ENCODE measurements at regions not wholly inside any gene's neighbourhood (a gene's known extent, or its start where the extent isn't known, plus 50 kb on each side); places are given as distances from the start of the nearest gene placed in this dataset.

DNA sequence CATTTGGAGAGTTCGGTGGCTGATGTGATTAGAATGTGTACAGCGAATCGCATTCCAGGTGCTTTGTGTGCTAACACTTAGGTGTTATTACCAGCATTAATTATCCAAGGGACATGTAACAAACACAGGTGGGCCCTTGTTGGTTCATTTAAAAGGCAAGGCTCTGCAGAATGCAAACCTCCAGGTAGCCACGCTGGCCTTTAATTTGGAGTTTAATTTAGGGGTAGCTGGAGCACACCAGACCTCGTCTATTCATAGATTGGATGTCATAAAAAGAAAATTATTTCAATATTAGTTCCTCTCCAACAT lies 191.1 kb downstream of the MAT2B start:
- Histone ChIP-seq H3K4me3 (ENCODE audit: low read depth, low read length) (no peak overlapping the region), H3K36me3 (ENCODE audit: control insufficient read depth, insufficient read depth, low read length) (no peaks in the 10 kb centered on the region)

DNA sequence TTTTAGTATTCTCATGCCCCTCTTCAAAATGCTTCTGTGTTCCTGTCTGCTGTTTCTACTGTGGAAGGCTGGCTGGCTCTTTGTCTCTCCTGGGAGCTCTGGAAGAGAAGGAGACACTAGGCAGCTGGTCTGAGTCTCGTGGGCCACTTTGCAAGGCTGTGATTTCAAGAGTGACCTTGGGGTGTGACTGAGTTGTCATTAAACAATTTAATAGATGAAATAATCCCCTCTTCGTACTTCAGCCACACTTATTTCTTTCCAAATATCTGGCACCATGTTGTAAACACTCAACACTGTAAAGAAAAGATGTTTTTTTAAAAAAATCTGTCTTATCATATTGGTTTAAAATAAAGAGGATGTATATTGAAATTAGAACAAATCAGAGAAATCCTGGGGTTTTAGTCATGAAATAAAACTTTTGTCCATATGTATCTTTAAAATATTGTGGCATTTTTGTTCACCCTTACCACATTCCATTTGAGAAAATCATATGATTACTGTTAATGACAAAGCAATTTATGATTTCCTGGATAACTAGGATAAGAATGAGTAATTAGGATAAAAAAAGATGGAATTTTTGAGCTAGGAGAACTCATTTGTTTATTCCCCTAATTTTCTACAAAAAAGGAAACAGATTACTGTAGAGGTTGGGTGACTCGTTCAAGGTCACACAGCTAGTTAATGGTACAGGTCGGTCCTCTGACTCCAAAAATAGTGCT lies 200.8 kb downstream of the MAT2B start:
- Histone ChIP-seq H3K4me1 (ENCODE audit: control insufficient read depth, insufficient read depth, low read length) (no peaks in the 10 kb centered on the region), H3K4me3 (ENCODE audit: low read depth, low read length) (no peak overlapping the region), H3K27ac (ENCODE audit: low read depth, low read length) (no peak overlapping the region), H3K27me3 (ENCODE audit: control insufficient read depth, insufficient read depth, low read length) (no peaks in the 10 kb centered on the region), H3K36me3 (ENCODE audit: control insufficient read depth, insufficient read depth, low read length) (no peaks in the 10 kb centered on the region), H3K9ac (ENCODE audit: low read length) (no peak overlapping the region), H3K9me3 (ENCODE audit: control insufficient read depth, insufficient read depth, low read depth, low read length) (no peaks in the 10 kb centered on the region)

More for the DNA sequence above, 191.1 kb downstream of the MAT2B start:
- no peak overlapping the region for H3K9ac ChIP-seq (ENCODE audit: low read length)
- no peaks in the 10 kb centered on the region for H3K27me3 ChIP-seq (ENCODE audit: control insufficient read depth, insufficient read depth, low read length)
- no peak overlapping the region for H3K27ac ChIP-seq (ENCODE audit: low read depth, low read length)
- H3K4me1 ChIP-seq (ENCODE audit: control insufficient read depth, insufficient read depth, low read length): no peaks in the 10 kb centered on the region
- H3K9me3 ChIP-seq (ENCODE audit: control insufficient read depth, insufficient read depth, low read depth, low read length): no peaks in the 10 kb centered on the region

DNA sequence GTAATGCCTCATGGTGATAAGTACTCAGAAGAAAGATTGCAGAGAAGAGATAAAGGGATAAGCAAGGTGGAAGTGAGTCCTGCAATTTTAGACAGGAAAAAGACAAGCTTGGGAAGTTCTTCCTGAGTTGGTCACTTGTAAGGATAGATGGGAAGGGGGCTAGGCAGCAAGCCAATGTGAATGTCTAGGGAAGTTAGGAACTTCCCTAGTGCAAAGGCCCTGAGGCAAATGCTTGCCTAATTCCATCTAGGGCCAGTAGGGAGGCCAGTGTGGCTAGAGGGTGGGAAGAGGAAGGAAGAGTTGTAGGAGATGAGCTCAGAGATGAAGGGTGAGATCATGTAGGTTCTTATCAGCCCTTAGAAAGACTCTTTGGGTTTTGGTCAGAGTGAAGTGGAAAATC lies 206.6 kb downstream of the MAT2B start:
- Histone ChIP-seq H3K4me1 (ENCODE audit: control insufficient read depth, insufficient read depth, low read length) (no peaks in the 10 kb centered on the region), H3K36me3 (ENCODE audit: control insufficient read depth, insufficient read depth, low read length) (no peaks in the 10 kb centered on the region), H3K4me3 (ENCODE audit: low read depth, low read length) (no peak overlapping the region), H3K27me3 (ENCODE audit: control insufficient read depth, insufficient read depth, low read length) (no peaks in the 10 kb centered on the region), H3K9me3 (ENCODE audit: control insufficient read depth, insufficient read depth, low read depth, low read length) (no peaks in the 10 kb centered on the region), H3K27ac (ENCODE audit: low read depth, low read length) (no peak overlapping the region), H3K9ac (ENCODE audit: low read length) (no peak overlapping the region)

DNA sequence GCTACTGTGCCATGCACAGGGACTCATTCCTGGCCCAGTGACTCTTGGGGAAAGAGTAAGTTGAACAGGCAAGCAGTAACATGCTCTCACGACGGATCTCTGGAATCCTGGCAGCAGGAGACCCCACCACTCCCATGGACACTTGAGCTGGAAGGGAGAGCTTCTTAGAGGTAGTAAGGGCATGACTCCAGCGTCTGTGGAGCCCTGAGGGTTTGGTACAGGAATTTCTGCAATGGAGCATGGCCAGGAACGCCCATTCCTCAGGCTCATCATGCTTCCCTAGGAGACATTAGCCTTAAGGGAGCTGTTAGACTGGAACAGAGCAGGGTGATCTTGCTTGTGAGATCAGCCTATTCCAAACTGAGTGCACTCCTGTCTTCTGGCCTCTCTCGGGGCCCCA lies 212.9 kb downstream of the MAT2B start:
- Histone ChIP-seq H3K27me3 (ENCODE audit: control insufficient read depth, insufficient read depth, low read length) (no peaks in the 10 kb centered on the region), H3K4me1 (ENCODE audit: control insufficient read depth, insufficient read depth, low read length) (no peaks in the 10 kb centered on the region), H3K4me3 (ENCODE audit: low read depth, low read length) (no peak overlapping the region), H3K9ac (ENCODE audit: low read length) (no peak overlapping the region), H3K27ac (ENCODE audit: low read depth, low read length) (no peak overlapping the region), H3K9me3 (ENCODE audit: control insufficient read depth, insufficient read depth, low read depth, low read length) (no peaks in the 10 kb centered on the region), H3K36me3 (ENCODE audit: control insufficient read depth, insufficient read depth, low read length) (no peaks in the 10 kb centered on the region)

DNA sequence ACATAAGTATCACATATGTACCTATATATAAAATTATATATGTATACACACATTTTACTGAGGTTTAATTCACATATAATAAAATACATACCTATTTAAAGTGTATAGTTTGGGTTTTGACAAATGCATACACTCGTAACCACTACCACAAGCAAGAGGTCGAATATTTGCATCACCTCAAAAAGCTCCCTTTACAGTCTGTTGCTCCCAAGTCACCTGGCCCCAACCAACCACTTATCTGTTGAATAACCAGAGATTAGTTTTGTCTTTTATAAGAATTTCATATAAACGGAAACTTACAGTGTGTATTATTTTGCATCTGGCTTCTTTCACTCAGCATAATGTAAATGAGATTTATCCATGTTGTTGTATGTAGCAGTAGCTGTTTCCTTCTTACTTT lies 218.9 kb downstream of the MAT2B start:
- H3K9me3 ChIP-seq (ENCODE audit: control insufficient read depth, insufficient read depth, low read depth, low read length): no peaks in the 10 kb centered on the region
- H3K4me3 ChIP-seq (ENCODE audit: low read depth, low read length): no peak overlapping the region
- H3K27ac ChIP-seq (ENCODE audit: low read depth, low read length): no peak overlapping the region
- no peak overlapping the region for H3K9ac ChIP-seq (ENCODE audit: low read length)
- no peaks in the 10 kb centered on the region for H3K4me1 ChIP-seq (ENCODE audit: control insufficient read depth, insufficient read depth, low read length)
- no peaks in the 10 kb centered on the region for H3K36me3 ChIP-seq (ENCODE audit: control insufficient read depth, insufficient read depth, low read length)
- H3K27me3 ChIP-seq (ENCODE audit: control insufficient read depth, insufficient read depth, low read length): no peaks in the 10 kb centered on the region

DNA sequence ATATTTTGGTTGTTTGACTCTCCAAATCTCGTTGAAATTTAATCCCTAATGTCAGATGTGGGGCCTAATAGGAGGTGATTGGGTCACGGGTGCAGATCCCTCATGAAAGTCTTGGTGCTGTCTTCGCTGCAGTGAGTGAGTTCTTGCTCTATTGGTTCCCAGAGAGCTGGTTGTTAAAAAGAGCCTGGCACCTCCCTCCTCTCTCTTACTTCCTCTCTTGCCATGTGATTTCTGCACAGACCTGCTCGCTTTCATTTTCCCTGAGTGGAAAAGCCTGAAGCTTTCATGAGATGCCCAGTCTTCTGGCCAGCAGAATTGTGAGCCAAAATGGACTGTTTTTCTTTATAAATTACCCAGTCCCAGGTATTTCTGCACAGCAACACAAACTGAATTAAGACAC lies 221.6 kb downstream of the MAT2B start:
- Histone ChIP-seq H3K27ac (ENCODE audit: low read depth, low read length) (no peak overlapping the region), H3K9ac (ENCODE audit: low read length) (no peak overlapping the region), H3K4me3 (ENCODE audit: low read depth, low read length) (no peak overlapping the region), H3K4me1 (ENCODE audit: control insufficient read depth, insufficient read depth, low read length) (no peaks in the 10 kb centered on the region), H3K36me3 (ENCODE audit: control insufficient read depth, insufficient read depth, low read length) (no peaks in the 10 kb centered on the region), H3K27me3 (ENCODE audit: control insufficient read depth, insufficient read depth, low read length) (no peaks in the 10 kb centered on the region), H3K9me3 (ENCODE audit: control insufficient read depth, insufficient read depth, low read depth, low read length) (no peaks in the 10 kb centered on the region)

DNA sequence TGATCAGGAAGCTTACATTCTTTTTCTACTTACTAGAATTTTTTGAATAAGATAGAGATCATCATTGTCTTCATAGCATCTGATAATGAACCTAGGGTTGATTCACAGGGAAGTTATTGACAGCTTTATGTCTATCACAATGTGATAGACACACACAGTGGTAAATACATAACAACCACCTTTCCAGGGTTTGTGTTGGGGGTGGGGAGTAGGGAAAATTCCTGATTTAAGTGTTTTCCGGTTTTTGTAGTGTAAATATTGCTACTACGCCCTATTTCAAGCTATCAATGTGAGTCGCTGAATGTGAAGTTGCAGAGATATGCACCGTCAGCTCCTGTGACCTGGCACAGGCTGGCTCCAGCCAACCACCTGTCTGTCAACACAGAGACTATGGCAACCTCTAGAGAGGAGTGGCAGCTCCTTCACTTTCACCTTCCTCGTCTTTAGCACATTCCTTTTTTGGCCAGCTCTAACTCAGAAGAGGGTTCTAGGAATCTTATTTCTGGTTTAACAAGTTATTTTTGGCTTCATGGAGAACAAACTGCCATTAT lies 224.9 kb downstream of the MAT2B start:
- H3K27ac ChIP-seq (ENCODE audit: low read depth, low read length): no peak overlapping the region
- no peaks in the 10 kb centered on the region for H3K9me3 ChIP-seq (ENCODE audit: control insufficient read depth, insufficient read depth, low read depth, low read length)
- H3K27me3 ChIP-seq (ENCODE audit: control insufficient read depth, insufficient read depth, low read length): no peaks in the 10 kb centered on the region
- no peak overlapping the region for H3K4me3 ChIP-seq (ENCODE audit: low read depth, low read length)
- H3K4me1 ChIP-seq (ENCODE audit: control insufficient read depth, insufficient read depth, low read length): no peaks in the 10 kb centered on the region
- no peak overlapping the region for H3K9ac ChIP-seq (ENCODE audit: low read length)
- H3K36me3 ChIP-seq (ENCODE audit: control insufficient read depth, insufficient read depth, low read length): no peaks in the 10 kb centered on the region

DNA sequence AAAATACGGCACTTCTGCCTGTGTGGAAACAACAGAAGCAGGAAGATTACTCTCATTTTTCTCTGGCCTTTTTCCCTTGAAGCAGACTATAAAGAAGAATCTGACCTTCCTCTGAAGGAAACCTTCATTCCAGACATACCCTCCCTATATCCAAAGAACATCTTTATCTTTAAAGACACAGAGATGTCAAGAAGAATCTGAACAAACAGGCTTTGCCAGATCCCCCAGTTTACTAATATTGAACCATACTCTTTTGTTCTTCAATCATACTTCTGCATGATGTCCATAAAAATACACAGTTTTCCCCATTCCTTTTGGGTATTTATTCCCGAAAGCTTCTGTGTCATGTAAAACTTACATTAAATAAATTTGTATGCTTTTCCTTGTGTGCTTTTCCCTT lies 225.8 kb downstream of the MAT2B start:
- Histone ChIP-seq H3K27ac (ENCODE audit: low read depth, low read length) (no peak overlapping the region), H3K27me3 (ENCODE audit: control insufficient read depth, insufficient read depth, low read length) (no peaks in the 10 kb centered on the region), H3K9ac (ENCODE audit: low read length) (no peak overlapping the region), H3K4me3 (ENCODE audit: low read depth, low read length) (no peak overlapping the region), H3K9me3 (ENCODE audit: control insufficient read depth, insufficient read depth, low read depth, low read length) (no peaks in the 10 kb centered on the region), H3K36me3 (ENCODE audit: control insufficient read depth, insufficient read depth, low read length) (no peaks in the 10 kb centered on the region), H3K4me1 (ENCODE audit: control insufficient read depth, insufficient read depth, low read length) (no peaks in the 10 kb centered on the region)

DNA sequence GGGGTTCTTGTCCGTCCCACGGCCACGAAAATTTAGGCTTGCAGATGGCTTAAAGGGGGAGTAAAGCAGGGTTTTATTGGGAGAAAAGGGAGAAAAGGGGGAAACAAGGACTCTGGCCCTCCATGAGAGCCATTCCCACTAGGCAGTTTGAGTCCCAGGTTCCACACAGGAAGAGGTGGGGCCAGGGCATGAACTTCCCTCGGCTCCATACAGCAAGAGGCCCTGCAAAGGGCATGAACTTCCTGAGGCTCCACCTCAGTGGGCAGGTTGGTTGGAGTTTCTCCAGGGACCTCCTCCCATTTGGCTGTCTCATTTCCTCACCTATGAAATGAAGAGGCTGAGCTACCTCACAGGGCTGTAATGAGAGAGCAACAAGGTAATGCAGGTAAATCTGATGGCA lies 229.7 kb downstream of the MAT2B start:
- Histone ChIP-seq H3K9me3 (ENCODE audit: control insufficient read depth, insufficient read depth, low read depth, low read length) (no peaks in the 10 kb centered on the region), H3K9ac (ENCODE audit: low read length) (no peak overlapping the region), H3K27ac (ENCODE audit: low read depth, low read length) (no peak overlapping the region), H3K4me3 (ENCODE audit: low read depth, low read length) (no peak overlapping the region), H3K27me3 (ENCODE audit: control insufficient read depth, insufficient read depth, low read length) (no peaks in the 10 kb centered on the region), H3K36me3 (ENCODE audit: control insufficient read depth, insufficient read depth, low read length) (no peaks in the 10 kb centered on the region), H3K4me1 (ENCODE audit: control insufficient read depth, insufficient read depth, low read length) (no peaks in the 10 kb centered on the region; the same call in 1 of the 2 replicates)

DNA sequence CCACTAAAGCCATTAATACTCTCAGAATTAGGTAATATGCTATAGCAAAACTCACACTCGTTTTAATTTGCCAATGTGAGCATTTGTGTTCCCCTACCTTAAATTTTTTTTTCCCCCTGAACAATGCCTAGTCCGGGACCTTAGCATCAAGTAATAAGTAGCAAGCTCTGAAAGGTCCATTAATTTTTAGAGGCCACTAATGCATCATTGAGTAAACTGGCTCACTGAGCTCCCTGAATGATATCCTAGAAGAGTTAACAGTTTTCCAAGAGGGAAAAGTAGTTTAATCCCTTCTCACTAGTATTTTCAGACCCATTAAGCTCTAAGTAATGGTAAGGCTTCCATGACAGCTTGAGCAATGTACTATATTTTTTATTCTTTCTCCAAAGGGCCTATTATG lies 242.2 kb downstream of the MAT2B start:
- no peaks in the 10 kb centered on the region for H3K27me3 ChIP-seq (ENCODE audit: control insufficient read depth, insufficient read depth, low read length)

DNA sequence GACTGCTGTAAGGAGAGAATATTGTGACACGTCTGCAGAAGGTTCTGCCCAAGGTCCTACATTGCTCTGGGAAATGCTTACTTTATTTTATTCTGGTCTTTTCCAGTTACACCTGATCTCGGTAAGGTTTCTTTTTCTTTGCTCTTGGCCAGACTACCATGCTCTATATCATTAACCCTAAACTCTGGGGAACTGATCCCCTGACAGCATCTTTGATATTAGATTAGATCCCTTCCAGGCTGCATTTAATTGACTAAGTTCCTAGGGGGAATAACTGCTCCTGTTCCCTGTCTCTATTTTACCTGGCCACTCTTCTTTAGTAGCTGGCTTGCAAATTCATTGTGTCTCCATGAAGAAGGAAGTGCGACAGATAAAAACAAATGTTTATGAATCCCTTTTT lies 243.5 kb downstream of the MAT2B start:
- Histone ChIP-seq H3K27me3 (ENCODE audit: control insufficient read depth, insufficient read depth, low read length) (no peaks in the 10 kb centered on the region), H3K4me3 (ENCODE audit: low read depth, low read length) (no peak overlapping the region), H3K36me3 (ENCODE audit: control insufficient read depth, insufficient read depth, low read length) (no peaks in the 10 kb centered on the region), H3K4me1 (ENCODE audit: control insufficient read depth, insufficient read depth, low read length) (no peaks in the 10 kb centered on the region), H3K27ac (ENCODE audit: low read depth, low read length) (no peak overlapping the region), H3K9ac (ENCODE audit: low read length) (no peak overlapping the region), H3K9me3 (ENCODE audit: control insufficient read depth, insufficient read depth, low read depth, low read length) (no peaks in the 10 kb centered on the region)

More for the DNA sequence above, 242.2 kb downstream of the MAT2B start:
- Histone ChIP-seq H3K4me3 (ENCODE audit: low read depth, low read length) (no peak overlapping the region), H3K9me3 (ENCODE audit: control insufficient read depth, insufficient read depth, low read depth, low read length) (no peaks in the 10 kb centered on the region), H3K27ac (ENCODE audit: low read depth, low read length) (no peak overlapping the region), H3K36me3 (ENCODE audit: control insufficient read depth, insufficient read depth, low read length) (no peaks in the 10 kb centered on the region), H3K4me1 (ENCODE audit: control insufficient read depth, insufficient read depth, low read length) (no peaks in the 10 kb centered on the region), H3K9ac (ENCODE audit: low read length) (no peak overlapping the region)
